Smooth muscle cell of the brain vasculature (primary cell): ENCODE measurements at regions not wholly inside any gene's neighbourhood (a gene's known extent, or its start where the extent isn't known, plus 50 kb on each side); places are given as distances from the start of the nearest gene placed in this dataset.
A peak's percentile ranks its signal among the peaks of the same experiment; 100 is the strongest.
"Not testable (repeated sequence)": the region's sequence is repeated elsewhere in the genome, so short reads cannot be mapped to it uniquely, and the experiment has no call there.

Experiments used
- DNase-seq: peaks from one replicate; pipeline ENCODE4 v3.0.0-alpha.2; 2012; ENCODE audit warnings: low read depth, low spot score

DNA sequence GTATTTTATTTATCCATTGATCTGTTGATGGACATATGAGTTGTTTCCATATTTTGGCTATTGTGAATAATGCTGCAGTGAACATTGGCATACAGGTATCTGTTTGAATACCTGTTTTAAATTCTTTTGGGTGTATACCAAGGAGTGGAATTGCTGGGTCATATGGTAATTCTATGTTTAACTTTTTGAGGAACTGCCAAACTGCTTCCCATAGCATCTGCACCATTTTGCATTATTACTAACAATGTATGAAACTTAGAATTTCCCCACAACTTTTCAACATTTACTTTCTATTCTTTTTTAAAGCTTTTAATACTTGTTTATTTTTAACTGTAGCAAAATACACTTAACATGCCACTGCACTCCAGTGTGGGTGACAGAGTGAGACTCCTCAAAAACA, 57.0 kb upstream of the MSN start:
- DNase-seq: no peak

- DNase-seq: no peak
Measured at GRCh38 chrX:65610040-65610439, 57.4 kb upstream of the MSN start.

DNA sequence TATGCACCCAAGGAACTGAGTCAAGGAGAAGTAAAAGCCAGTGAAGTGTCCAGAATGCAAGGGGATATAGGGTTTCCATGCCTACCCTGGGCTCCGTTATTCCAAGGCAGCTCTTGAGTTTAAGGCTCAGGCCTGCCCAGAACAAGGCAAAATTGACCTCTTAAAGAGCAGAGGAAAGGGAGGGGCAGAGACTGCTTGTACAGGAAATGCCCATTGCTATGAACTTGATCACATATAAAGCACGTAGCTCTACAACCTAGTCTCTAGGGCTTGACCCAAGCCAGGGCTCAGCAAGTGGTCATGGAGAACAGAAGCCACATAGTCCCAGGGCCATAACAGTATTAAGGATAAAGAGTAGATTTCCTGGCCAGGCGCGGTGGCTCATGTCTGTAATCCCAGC, 58.2 kb upstream of the MSN start:
- no peak for DNase-seq

GRCh38 chrX:65608026-65608425, 59.4 kb upstream of the MSN start:
- no peak for DNase-seq

- no peak for DNase-seq
Measured at GRCh38 chrX:65607070-65607742, 60.2 kb upstream of the MSN start.

DNA sequence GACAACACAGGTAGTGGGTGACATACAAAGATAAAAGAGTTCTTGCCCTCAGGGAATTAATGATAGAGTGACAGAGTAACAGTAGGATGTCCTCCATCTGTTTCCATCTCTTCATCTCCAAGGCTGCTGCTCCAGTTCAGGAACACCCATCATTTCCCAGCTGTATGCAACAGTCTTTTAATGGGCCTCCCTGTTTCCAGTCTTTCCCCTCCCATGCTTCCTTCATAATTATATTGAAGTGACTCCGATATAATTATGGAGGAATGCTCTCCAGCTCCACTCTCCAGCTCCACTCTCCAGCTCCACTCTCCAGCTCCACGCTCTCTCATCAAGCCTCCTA, 65.3 kb upstream of the MSN start:
- no peak for DNase-seq

GRCh38 chrX:65601530-65602220, 65.8 kb upstream of the MSN start:
- DNase-seq: no peak

GRCh38 chrX:65601126-65601525, 66.3 kb upstream of the MSN start:
- no peak for DNase-seq

DNA sequence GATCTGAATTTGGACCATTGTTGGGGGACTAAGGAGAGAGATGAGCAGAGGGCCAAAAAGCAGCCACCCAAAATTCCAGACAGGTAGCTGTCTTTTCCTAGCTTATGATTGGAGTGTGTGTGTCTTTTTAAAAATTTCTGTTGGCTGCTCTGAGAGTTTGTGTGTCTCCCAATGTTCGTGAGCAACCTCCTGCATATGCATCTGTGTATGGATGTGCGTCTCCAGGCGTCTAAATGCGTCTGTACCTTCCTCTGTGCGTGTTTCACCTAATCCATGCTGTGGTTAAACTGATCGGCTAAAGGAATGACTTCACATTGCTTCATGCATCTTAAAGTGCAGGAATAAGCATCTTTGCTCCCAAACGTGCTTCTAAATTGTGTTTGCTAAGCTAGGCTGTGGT, 65.5 kb upstream of the LAS1L start:
- DNase-seq: no peak

- DNase-seq: no peak
Measured at GRCh38 chrX:65598559-65599147, 64.1 kb upstream of the LAS1L start.

DNA sequence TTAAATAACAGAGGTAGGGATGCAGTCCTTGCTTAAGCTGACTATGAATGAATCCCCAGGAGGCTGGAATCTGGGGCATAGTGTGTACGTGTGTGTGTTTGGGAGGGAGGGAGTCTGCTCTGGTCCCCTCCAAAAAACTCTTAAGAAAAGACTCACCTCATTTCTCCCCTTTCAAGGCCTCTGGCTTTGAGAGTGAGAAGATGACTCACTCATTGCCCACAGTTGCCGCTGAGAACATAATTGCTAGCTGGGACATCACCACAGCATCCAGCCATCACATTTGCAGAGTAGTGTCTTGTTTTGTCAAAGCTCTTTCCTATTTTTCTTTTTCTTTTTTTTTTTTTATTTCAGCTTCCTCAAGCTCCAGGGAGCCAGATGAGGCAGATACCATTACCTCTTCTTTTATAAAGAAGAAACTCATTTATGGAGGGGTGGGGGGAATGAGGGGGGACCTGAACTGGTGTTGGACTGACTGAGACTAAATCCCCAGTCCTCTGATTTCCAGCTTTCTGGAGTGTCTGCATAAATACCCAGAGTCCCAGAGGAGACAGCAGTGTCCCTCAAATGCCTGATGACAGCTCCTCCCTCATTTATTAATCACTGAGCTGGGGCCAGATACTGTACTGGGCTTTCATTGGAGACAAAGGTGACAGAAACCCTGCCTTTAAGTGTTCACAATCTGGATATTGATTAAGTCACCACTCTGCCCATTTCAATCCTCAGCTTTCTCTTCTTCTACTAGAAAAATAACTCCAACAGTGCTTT, 61.9 kb upstream of the LAS1L start:
- DNase-seq: no peak

DNA sequence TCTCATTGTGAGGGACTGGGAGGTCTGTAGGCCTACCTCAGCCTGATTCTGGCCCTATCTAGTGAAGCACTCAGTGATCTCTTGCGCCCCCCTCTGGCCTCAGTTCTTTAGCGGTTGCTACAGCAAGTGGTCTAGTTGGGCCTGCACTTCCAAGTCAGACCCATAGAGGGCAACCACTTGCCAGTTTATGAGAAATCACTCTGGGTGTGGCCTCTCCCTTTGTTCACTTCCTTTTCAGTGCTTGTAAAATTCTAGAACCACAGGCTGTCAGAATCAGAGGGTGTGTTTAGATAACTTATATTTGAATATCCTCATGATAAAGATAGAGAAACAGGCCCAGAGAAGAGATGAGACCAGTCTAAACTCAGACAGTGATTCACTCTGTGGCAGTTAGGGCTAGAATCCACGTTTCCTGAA, 60.9 kb upstream of the LAS1L start:
- DNase-seq: peak; percentile 83

- no peak for DNase-seq
Measured at GRCh38 chrX:65591206-65591605, 56.6 kb upstream of the LAS1L start.

- no peak for DNase-seq
Measured at GRCh38 chrX:65589304-65589703, 54.7 kb upstream of the LAS1L start.

- no peak for DNase-seq
Measured at GRCh38 chrX:65588795-65589194, 54.2 kb upstream of the LAS1L start.

GRCh38 chrX:65587616-65588526, 53.3 kb upstream of the LAS1L start:
- DNase-seq: no peak

DNA sequence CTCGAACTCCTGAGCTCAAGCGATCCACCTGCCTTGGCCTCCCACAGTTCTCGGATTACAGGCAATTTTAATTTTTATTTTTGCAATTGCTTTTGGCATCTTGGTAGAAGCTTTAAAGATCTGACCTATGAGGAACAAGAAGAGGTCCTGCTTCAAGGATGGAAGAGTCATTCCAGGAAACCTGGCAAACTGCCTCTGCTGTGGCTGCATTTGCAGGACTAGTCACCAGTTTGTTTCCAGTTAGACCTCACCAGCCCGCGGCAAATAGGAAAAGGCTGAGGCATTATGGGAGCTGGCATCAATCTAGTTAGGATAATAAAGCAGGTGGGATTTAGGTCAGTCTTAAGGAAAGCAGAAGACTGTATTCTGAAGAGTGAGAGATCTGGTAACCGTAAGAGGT, 51.9 kb upstream of the LAS1L start:
- no peak for DNase-seq

DNA sequence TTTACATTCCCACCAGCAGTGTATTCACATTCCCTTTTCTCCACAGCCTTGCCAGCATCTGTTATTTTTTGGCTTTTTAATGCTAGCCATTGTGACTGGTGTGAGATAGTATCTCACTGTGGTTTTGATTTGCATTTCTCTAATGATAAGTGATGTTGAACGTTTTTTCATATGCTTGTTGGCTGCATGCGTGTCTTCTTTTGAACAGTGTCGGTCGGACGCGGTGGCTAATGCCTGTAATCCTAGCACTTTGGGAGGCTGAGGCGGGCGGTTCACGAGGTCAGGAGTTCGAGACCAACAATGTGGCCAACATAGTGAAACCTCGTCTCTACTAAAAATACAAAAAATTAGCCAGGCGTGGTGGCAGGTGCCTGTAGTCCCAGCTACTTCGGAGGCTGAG, 50.6 kb upstream of the LAS1L start:
- not testable (repeated sequence) for DNase-seq
